ENCODE measurements at regions not wholly inside any gene's neighbourhood (a gene's known extent, or its start where the extent isn't known, plus 50 kb on each side); places are given as distances from the start of the nearest gene placed in this dataset.

DNA sequence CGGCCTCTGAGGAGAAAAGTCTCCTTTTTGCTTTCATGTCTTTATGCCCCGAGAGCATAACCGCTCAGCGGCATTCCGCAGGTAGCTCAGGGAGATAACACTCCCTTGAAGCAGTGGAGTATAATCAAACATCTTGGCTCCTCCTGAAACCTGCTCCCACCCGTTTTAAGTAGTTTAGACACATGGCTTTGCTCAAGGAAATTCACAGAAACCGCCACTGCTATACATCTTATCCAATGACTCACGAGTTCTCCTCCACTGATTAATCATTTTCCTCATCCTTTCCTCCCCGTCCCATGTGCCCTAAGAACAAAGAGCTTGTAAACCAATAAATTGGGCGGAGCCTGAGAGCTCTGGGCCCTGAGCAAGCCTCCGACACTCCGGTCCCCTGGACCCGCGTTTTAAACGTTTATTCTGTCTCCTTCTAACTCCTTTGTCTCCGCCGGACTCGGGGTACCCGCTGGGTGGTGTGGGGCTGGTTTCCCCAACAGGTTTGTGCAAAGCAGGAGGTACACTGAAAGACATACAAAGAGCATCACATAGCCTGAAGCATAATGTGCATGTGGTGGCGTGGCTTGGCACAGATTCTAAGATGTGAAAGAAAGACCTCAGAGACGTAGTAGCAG is 401.2 kb downstream of the TLL1 start:
- DNase-seq (ENCODE audit: low read depth in 2 of 2), result no peak

DNA sequence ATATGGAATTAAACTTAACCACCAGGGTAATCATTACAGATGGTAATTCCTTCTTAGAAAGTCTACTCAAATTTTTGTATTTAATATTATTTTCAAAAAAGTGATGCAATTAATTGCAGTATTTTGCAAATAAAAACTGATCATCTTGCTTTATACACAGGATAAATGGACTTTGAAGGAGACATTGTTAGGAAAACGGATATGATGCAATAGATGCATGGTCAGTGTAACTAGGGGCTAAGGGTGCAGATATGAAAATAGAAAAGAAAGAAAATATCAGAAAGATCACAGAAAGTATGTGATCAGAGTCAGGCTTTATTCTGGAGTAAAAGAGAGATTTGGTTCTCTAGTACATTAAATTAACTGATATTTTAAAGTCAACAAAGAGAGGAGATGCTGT is 401.7 kb downstream of the TLL1 start:
- DNase-seq (ENCODE audit: low read depth in 2 of 2), result no peak

DNA sequence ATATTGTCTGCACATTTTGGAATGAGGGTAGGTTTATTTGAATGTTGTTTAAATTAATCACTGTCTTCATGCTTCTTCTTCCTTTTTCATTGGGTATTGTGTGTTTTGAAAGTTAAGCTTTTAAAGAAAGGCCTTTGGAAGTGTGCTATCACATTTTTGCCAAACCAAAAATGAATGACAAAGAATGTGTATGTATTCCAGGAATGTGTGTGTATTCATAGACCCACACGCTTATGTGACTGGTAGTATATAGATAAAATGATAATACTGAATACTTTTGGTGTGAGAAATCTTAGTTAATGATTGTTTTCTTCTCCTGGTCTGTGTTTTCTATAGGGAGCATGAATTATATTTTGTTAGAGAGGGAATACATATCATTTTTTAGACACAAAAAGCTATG is 404.4 kb downstream of the TLL1 start:
- peak; percentile 69 to 75 for DNase-seq (ENCODE audit: low read depth in 2 of 2)

DNA sequence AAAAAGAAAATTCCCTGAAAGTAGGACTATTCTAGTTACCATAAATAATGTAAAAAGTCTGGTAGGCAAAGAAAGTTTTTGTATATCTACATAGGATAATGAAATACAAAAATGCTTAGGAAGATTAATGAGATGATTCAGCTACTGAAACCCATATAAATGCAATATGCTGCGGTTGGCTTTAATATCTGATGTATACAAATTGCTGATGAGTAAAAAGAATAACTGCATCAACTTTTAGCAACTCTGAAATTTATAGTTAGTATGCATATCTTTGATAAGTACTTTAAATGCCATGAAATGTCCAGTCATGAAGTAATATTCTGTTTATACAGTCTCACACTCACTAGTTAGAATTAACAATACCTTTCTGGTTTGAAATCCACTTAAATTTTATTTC is 404.8 kb downstream of the TLL1 start:
- DNase-seq (ENCODE audit: low read depth in 2 of 2), result peak; percentile 62 to 75

DNA sequence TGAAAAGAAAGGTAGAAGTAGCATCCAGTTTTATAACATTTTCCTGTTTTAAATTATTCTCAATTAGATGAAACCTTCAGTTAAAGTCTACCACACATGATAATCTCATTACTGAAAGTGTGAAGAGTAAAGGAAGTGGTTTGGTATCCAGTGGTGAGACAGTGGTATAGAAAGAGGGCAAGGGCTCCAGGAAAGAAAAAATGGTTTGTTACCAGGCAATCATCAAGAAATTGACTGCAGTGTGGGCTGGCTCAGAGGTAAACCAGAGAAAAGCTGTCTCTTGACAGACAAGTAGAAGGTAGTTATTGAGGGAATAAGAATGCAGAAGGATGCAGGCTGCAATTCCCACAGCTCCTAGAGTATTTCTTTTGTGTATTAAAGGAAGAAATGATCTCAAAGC is 406.2 kb downstream of the TLL1 start:
- no peak for DNase-seq (ENCODE audit: low read depth in 2 of 2)

DNA sequence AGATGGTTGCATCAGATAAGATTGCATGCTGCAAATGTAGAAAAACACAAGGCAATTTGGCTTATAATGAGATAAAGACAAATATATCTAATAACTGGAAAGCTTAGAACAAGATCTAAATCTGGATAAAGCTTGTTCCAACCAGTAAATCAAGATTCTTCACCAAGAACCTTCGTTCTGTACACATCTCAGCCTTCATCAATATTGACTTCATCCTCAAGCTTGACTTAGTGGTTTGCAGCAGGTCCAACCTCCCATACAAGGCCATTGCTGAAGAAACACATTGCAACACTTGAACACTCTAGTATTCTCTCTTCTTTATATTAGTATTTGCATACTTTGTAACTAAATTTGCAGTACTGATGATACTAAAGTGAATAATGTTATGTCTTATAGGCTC is 407.6 kb downstream of the TLL1 start:
- no peak for DNase-seq (ENCODE audit: low read depth in 2 of 2)

DNA sequence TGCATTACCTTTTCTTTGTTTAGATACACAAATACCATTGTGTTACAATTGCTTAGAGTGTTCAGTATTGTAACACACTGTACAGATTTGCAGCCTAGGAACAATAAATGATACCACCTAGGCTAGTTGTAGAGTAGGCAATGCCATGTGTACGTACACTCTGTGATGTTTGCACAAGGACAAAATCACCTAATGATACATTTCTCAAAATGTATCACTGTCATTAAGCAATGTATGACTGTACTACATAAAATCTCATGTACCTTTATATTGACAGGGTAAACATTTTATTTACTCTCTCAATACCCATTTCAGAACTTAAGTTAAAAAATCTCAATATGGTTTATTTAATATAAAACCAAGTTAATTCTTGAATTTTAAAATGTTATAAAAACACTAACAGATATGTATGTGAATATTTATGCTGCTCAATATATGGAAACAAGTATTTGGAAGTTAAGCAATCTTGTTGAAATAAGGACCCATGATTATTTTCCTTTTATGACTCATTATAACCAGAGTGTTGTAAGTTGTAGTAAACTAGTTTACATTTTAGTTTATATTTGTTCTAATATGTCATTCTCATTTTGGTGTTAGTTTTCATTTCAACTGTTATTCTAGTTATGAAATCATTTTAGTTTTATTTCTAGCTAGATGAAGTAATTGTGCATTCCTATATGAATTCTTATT is 409.2 kb downstream of the TLL1 start:
- DNase-seq (ENCODE audit: low read depth in 2 of 2), result no peak

DNA sequence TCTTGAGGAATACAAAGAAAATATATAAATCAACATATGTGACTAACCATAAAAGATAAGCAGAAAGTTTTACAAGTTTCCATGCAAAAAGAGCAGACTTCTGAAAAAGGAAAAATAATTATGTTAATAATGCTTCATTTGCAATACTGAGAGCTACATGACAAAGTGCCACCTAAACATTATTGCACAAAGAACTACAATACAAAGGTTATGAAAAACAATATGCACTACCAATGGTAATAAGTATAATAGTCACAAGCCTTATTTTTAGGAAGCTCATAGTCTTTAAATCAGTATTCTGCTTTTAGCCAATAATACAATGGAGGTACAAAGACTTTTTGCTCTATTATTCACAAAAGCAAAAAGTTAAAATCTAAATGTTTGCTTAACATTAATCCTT is 411.2 kb downstream of the TLL1 start:
- no peak for DNase-seq (ENCODE audit: low read depth in 2 of 2)

DNA sequence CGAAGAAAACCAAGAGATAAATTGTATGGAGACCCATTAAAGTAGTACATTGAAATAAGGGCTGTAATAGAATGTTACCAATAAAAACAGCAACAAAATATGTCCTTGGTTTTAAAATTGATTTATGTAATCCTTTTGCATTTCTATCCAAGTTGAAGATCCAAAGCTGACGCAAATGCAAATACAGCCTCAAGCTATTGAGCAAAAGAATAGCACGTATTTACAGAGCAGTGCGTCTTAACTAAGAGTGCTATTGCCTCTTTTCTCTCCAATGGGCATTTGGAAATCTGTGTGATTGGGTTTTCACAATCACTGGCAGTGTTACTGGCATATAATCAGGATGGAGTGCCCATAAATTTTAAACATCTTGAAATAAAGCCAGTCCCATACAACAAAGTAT is 417.4 kb downstream of the TLL1 start:
- DNase-seq (ENCODE audit: low read depth in 2 of 2), result no peak

DNA sequence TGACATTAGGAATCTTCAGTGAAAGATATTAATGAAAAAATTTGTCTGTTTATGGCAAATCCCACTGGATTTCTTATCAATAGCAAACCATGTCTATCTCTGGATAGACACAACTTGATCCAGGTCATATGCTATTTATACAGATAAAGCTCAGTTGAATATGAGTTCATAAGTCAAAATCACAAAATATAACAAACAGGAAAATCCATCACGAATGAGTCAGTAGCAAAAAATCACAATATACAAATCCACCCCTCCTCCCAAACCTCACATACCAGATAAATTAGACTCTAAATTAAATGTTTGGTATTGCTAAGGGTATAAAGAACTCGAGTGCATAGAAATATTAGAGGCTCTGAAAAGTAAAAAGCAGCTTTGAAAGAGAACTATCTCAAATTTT is 420.5 kb downstream of the TLL1 start:
- no peak for DNase-seq (ENCODE audit: low read depth in 2 of 2)

DNA sequence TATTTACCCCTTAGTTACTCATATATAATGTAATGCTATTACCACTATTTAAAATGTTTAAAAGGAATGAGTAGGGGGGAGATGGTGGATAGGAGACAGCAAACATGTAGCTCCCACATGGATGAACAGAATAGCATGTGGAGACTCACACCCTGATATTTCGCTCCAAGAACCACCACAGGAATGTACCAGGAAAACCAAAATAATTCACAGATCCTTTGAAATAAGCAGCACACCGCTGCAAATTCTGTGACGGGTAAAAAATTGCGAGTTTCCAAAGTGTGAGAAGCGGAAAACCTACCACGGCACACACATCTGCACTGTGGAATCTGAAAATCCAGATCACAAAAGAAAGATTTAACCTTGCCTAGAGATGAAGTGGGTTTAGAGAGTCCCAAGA is 428.2 kb downstream of the TLL1 start:
- DNase-seq (ENCODE audit: low read depth in 2 of 2), result peak; percentile 42 to 43

DNA sequence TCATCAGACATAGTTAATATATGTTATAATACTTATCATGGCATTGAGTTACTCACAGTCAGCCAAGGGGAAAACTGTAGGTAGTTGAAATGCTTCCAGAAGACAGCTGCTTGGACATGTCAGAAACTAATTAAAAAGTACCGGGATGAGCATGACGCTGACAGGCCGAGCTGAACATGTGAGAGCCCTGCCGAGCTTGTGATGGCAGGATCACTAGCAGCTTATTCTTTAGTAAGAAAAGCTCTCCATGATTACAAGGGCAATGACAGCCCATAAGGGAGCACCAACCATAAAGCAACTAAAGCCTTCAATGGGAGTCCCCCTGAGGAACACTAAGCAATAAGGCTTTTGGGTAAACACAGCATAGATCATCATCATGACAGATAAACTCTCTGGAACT is 435.6 kb downstream of the TLL1 start:
- no peak for DNase-seq (ENCODE audit: low read depth in 2 of 2)

DNA sequence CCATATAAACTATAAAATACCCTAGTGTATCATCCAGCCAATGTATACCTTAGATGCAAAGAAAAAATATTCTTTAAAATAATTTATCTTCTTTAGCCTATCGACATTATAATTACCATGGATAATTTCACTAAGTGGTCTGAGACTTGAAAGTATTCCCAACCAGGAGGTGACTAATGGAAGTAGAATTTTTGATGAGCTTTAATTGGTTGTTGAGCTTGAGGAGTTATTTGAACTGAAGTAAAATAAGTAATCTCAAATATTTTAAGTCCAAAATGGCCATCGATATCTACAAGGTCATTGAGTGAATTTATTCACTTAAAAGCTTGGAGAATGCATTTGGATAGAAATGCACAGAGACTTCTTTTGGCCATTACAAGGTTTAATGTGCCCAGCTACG is 436.2 kb downstream of the TLL1 start:
- no peak for DNase-seq (ENCODE audit: low read depth in 2 of 2)

DNA sequence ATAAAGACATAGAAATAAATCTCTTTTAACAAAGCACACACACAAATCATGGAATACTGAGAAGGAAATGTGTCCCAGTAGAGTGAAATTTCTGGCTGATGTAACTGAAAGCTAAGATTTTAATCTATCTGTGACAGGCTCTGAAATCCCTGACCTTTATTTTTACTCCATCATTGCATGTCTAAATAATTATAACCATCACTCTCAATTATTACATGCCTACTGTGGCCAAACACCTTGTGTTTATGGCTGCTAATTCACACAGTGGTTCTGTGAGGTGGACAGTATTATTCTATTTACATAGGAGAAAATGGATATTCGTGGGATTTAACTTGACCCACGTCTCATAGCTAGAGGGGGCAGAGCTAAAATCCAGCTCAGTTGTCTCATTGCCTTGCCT is 438.1 kb downstream of the TLL1 start:
- no peak for DNase-seq (ENCODE audit: low read depth in 2 of 2)

DNA sequence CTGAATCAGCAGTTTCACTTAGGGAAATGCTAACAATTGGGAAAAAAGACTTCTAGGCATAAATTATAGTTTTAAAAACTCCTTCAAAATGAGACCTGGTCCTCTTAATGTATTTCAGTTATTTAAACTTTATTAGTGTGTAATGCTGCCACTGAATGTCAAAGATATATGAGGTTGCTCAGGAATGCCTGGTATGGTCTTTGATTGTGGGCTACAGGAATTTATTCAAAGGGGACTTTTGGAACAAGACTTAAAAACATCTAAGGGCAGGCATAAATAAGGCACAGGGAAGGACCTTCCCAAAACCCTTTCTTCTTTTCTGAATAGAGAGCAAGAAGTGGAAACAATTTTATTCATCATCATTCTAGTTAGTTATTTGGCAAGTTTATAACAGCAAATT is 439.1 kb downstream of the TLL1 start:
- no peak for DNase-seq (ENCODE audit: low read depth in 2 of 2)

DNA sequence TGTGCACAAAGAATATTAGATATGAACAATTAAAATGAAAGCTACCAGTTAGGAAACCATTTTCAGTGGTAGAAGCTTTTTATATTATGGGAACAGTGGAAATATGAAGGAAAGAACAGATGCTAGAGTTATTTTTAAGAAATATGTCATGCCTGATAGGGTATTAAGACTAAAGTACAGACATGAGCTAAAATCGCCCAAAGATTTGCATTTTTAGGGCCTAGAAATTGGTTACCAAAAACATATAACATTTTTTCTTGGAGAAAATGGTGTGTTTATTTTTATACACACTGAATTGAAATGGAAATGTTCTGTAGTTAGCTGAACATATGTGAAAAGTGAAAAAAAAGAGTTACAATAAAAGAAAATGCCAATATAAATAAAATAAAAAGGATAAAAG is 441.9 kb downstream of the TLL1 start:
- no peak for DNase-seq (ENCODE audit: low read depth in 2 of 2)

DNA sequence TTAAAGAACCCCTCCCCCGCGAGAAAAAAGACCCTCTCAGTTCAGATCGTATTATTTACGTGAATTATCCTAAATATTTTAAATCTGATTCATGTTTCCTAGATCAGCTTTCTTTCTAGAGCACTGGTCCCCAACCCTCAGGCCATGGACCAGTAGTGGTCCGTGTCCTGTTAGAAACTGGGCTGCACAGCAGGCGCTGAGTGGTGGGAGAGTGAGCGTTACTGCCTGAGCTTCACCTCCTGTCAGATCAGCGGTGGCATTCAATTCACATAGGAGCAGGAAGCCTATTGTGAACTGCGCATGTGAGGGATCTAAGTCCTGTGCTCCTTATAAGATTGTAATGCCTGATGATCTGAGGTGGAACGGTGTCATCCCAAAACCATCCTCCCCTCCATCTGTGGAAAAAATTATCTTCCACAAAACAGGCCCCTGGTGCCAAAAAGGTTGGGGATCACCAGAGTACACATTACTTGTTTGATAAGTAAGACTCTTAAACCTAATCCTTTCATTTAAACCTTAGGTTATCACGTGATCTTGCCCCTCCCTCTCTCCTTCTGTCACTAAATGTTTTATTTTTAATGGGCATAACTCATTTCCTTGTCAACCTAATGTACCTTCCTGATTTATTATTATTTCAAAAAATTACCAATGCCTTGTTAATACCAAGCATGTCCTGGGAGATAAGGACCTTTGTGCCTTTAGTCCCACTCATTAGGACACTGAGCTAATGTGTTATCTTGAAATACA is 442.9 kb downstream of the TLL1 start:
- DNase-seq (ENCODE audit: low read depth in 2 of 2), result no peak

DNA sequence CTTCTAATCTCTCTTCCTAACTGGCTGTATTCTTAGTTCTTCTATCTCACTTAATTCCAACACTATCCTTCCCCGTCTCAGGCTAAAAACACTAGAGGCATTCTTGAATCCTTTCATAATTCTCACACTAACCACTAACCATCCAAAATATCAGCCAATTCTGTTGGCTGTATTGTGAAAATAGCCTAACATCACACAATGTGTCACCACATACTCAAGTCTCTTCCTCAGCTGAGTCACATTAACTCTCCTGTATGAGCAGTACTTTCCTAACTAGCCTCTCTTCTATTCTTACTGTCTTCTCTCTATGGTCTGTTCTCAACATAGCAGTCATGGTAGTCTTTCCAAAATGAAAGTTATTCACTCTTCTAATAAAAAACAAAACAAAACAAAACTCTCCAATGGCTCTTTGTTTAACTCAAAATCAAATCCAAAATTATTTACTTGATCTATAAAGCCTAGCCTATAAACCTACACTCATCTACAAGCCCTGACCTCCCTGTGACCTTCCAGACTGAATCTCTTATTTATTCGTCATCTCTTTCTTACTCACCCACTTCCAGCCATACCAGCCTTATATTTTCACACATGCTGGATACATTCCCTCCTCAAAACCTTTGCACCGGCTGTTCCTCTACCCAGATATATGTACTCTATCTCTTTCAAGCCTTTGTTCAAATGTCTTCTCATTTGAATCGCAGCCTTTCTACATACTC is 445.9 kb downstream of the TLL1 start:
- DNase-seq (ENCODE audit: low read depth in 2 of 2), result peak; percentile 57 to 62

DNA sequence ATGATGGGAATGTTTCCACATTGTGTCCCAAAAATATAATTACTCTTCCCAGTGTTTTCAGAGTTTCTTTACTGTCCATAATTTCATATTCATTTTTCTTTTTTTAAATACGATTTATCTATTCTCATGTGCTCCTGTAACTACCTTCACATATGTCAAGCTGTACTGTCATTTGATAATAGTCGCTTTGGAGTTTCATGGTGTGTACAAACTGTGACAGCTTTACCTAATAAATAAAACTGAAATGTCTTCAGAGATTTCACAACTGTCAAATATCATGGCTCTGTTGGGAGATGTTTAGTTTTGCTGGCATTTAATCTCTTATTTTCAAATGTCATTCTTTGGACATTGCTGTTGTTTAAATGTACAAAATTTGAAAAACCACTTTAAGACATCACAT is 450.2 kb downstream of the TLL1 start:
- DNase-seq (ENCODE audit: low read depth in 2 of 2), result no peak

DNA sequence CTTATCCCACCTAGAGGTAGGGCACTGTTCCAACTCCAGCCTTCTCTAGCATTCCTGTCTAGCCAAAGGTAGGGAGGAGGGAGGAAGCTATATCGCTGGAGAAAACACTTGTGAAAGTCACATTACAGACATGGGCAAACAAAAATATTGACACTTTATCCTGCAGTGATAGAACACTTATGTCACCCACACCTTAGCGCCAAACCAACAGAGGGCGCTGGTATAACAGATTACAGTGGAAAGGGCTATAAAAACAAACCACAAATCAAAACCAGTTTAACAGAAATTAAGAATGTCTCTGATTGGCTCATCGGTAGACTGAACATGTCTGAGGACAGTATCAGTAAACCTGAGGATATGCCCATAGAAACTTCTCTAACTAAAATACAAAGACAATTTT is 451.3 kb downstream of the TLL1 start:
- DNase-seq (ENCODE audit: low read depth in 2 of 2), result no peak

DNA sequence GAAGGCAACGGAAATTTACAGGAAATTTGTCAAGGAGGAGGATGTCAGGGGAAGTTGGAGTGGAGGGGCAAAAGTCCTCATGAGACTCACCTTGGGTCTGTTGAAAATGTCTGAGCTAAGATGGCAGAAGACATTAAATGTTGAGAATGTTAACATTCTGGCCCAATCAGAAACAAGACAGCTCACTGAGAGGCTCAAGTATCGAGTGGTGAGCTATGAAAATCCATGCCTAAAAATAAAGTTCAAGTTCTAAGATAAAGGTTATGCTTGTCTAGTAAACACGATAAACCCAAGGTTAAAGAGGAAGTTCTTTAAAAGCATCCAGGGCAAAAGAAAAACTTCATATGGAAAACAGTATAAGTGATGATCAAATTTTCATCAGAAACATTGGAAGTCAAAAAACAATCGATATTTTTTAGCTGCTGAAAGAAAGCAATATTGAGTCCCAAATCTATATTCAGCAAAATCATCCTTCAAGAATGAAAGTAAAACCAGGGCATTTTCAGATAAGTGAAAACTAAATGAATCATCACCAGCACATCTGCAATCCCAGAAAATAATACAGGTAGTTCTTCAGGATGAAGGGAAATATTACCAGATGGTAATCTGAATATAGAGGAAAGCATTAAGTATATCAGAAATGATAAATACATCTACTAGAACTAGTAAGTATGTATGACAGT is 462.4 kb downstream of the TLL1 start:
- DNase-seq (ENCODE audit: low read depth in 2 of 2), result no peak

DNA sequence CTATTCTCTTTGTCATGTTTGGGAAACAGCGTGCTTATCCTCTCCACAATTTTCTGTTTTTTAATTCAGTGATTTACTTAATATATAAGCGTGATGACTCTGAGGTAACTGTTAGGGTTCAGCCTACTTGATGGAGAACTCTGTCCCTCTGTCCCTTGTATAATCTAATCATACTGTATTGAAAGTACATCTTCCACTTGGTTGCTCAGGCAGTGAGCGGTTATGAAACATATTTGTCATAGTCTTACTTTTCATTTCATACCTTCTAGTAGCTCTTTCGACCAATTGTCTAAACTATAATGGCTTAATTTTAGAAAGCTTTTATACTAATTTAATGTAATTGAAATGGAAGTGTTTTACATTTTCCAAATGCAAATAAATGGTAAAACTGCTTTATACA is 469.0 kb downstream of the TLL1 start:
- DNase-seq (ENCODE audit: low read depth in 2 of 2), result no peak

All from fibroblast of skin of left biceps (primary cell).